ENCODE measurements at regions not wholly inside any gene's neighbourhood (a gene's known extent, or its start where the extent isn't known, plus 50 kb on each side); places are given as distances from the start of the nearest gene placed in this dataset.

- TF ChIP-seq CTCF (conservative IDR thresholded peaks at IDR 0.05 in 1 of 2, IDR thresholded peaks at IDR 0.05 in 1 of 2; ENCODE audit: low read depth in 1 of 2, low read length in 2 of 2) (no peak), EZH2 (IDR thresholded peaks at IDR 0.05; ENCODE audit: low read length, missing control alignments) (no peak)
Measured at GRCh38 chr1:55870106-55870505, 654.9 kb upstream of the USP24 start.
